ENCODE measurements at regions not wholly inside any gene's neighbourhood (a gene's known extent, or its start where the extent isn't known, plus 50 kb on each side); places are given as distances from the start of the nearest gene placed in this dataset.

- TF ChIP-seq RCOR1 (IDR thresholded peaks at IDR 0.05; ENCODE audit: low read depth, low read length) (no peak), CHD2 (IDR thresholded peaks at IDR 0.05; ENCODE audit: low read length, partially characterized antibody) (no peak), RFX5 (IDR thresholded peaks at IDR 0.05) (no peak), CTCF (IDR thresholded peaks at IDR 0.05) (no peak), CHD4 (IDR thresholded peaks at IDR 0.05; ENCODE audit: borderline replicate concordance) (no peak)
- TF ChIP-seq, protein P1, sequence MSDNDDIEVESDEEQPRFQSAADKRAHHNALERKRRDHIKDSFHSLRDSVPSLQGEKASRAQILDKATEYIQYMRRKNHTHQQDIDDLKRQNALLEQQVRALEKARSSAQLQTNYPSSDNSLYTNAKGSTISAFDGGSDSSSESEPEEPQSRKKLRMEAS (IDR thresholded peaks at IDR 0.05): no peak
Measured at GRCh38 chr12:78455991-78456390, 408.6 kb upstream of the SYT1 start.
